CD4-positive, alpha-beta memory T cell (primary cell): ENCODE measurements at regions not wholly inside any gene's neighbourhood (a gene's known extent, or its start where the extent isn't known, plus 50 kb on each side); places are given as distances from the start of the nearest gene placed in this dataset.

ENCODE experiments used
- CTCF ChIA-PET: fragments of 350-600 bp; sonication (Branson Sonifier 250); formaldehyde crosslinking; loops from one replicate; lab custom pipeline; 2021; ENCODE audit warnings: inconsistent platforms; ENCODE audit not compliant: partially characterized antibody; lab: Charles Lee
- POLR2A ChIA-PET: fragments of 350-600 bp; sonication (Branson Sonifier 250); formaldehyde crosslinking; loops from one replicate; lab custom pipeline; 2021; ENCODE audit not compliant: partially characterized antibody; lab: Charles Lee
- DNase-seq, 5 donors: peaks; one replicate each; pipeline versions ENCODE4 v3.0.0 to v3.0.0-alpha.2; 2020 to 2022; ENCODE audit warnings: mixed read lengths in 1 of 5
- H3K27ac ChIP-seq: one replicate; pipeline ENCODE4 v1.7.0; 2013; ENCODE audit warnings: low read depth, low read length
- H3K27me3 ChIP-seq: 2 replicates; pipeline ENCODE4 v1.7.0; 2013; ENCODE audit warnings: mild to moderate bottlenecking, low read length, moderate library complexity; ENCODE audit not compliant: insufficient read depth
- H3K36me3 ChIP-seq: 2 replicates; pipeline ENCODE4 v1.7.0; 2013; ENCODE audit warnings: mild to moderate bottlenecking, low read length, moderate library complexity; ENCODE audit not compliant: insufficient read depth
- H3K4me1 ChIP-seq: 2 replicates; pipeline ENCODE4 v1.7.0; 2013; ENCODE audit warnings: mild to moderate bottlenecking, low read length, moderate library complexity; ENCODE audit not compliant: insufficient read depth
- H3K4me3 ChIP-seq, 2 donors: one replicate each; pipeline ENCODE4 v1.7.0; 2013; ENCODE audit warnings: low read length in 2 of 2, mild to moderate bottlenecking in 1 of 2
- H3K9me3 ChIP-seq, 2 donors: one replicate each; pipeline ENCODE4 v1.7.0; 2013; ENCODE audit warnings: low read length in 2 of 2, control low read depth in 1 of 2; ENCODE audit not compliant: control insufficient read depth in 1 of 2
- H3K27ac Mint-ChIP-seq, 7 donors: one replicate each; pipeline ENCODE4 v1.8.0; 2020 to 2021; ENCODE audit warnings: mixed read lengths in 7 of 7, mild to moderate bottlenecking in 6 of 7, inconsistent platforms in 3 of 7, moderate library complexity in 3 of 7
- H3K27me3 Mint-ChIP-seq, 2 donors: one replicate each; pipeline ENCODE4 v1.8.0; 2020 to 2021; ENCODE audit warnings: mixed read lengths in 2 of 2
- H3K36me3 Mint-ChIP-seq, 2 donors: one replicate each; pipeline ENCODE4 v1.8.0; 2020 to 2021; ENCODE audit warnings: mixed read lengths in 2 of 2, inconsistent platforms in 1 of 2, mild to moderate bottlenecking in 1 of 2
- H3K4me1 Mint-ChIP-seq, 4 donors: one replicate each; pipeline ENCODE4 v1.8.0; 2020 to 2021; ENCODE audit warnings: mixed read lengths in 4 of 4, mild to moderate bottlenecking in 1 of 4
- H3K4me3 Mint-ChIP-seq, 8 donors: one replicate each; pipeline ENCODE4 v1.8.0; 2020 to 2021; ENCODE audit warnings: mixed read lengths in 8 of 8, mild to moderate bottlenecking in 7 of 8, moderate library complexity in 6 of 8, inconsistent platforms in 3 of 8
- H3K9me3 Mint-ChIP-seq, 8 donors: one replicate each; pipeline ENCODE4 v1.8.0; 2020 to 2021; ENCODE audit warnings: mixed read lengths in 8 of 8, mild to moderate bottlenecking in 5 of 8, inconsistent platforms in 3 of 8, moderate library complexity in 1 of 8
- intact Hi-C: fragments of 100-400 bp; cut with micrococcal nuclease; formaldehyde crosslinking; loops from one replicate; pipeline ENCODE4 v1.15.1; 2023

DNA sequence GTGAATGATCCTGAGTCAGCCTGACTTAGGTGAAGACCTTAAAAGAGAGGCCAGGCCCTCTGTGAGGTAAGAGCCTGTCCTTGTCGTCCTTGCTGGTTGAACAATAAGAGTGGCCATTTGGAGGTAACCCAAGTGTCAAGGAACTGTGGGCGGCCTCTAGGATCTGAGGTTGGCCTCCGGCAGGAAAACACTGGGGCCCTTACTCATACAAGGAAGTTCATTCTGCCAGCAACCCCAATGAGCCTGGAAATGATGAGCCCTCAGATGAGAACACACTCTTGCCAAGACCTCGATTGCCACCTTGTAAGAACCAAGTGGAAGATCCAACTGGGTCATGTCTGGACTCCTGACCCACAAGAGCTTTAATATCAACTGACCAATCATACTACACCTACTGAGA is 95.5 kb upstream of the LRATD1 start:
- H3K4me1 Mint-ChIP-seq = no peaks in the 10 kb centered on the region
- ChIA-PET CTCF (no interaction called here), POLR2A (no interaction called here)
- H3K4me3 Mint-ChIP-seq = no peak overlapping the region
- Histone ChIP-seq H3K27me3 (no peaks in the 10 kb centered on the region), H3K4me3 (no peak overlapping the region), H3K9me3 (no peaks in the 10 kb centered on the region), H3K27ac (no peak overlapping the region), H3K36me3 (no peaks in the 10 kb centered on the region), H3K4me1 (no peaks in the 10 kb centered on the region)
- no peaks in the 10 kb centered on the region for H3K36me3 Mint-ChIP-seq
- no peak for DNase-seq
- H3K9me3 Mint-ChIP-seq = peaks cover 0 to 7% (median 3%) of the 10 kb centered on the region in 8 donors
- intact Hi-C loops = no loop called here
- no peaks in the 10 kb centered on the region for H3K27me3 Mint-ChIP-seq
- H3K27ac Mint-ChIP-seq = no peak overlapping the region

GRCh38 chr2:14540015-14540414 is 92.5 kb upstream of the LRATD1 start:
- H3K4me3 ChIP-seq = no peak overlapping the region
- no peak overlapping the region for H3K4me3 Mint-ChIP-seq
- no peaks in the 10 kb centered on the region for H3K4me1 Mint-ChIP-seq
- H3K27me3 Mint-ChIP-seq = no peaks in the 10 kb centered on the region
- no peaks in the 10 kb centered on the region for H3K36me3 ChIP-seq
- intact Hi-C loops = no loop called here
- DNase-seq = no peak
- ChIA-PET POLR2A (no interaction called here), CTCF (no interaction called here)
- no peaks in the 10 kb centered on the region for H3K4me1 ChIP-seq
- H3K27me3 ChIP-seq = no peaks in the 10 kb centered on the region
- no peak overlapping the region for H3K27ac ChIP-seq
- no peaks in the 10 kb centered on the region for H3K9me3 ChIP-seq
- peaks cover 0 to 12% (median 6%) of the 10 kb centered on the region in 8 donors for H3K9me3 Mint-ChIP-seq
- no peak overlapping the region for H3K27ac Mint-ChIP-seq
- no peaks in the 10 kb centered on the region for H3K36me3 Mint-ChIP-seq

DNA sequence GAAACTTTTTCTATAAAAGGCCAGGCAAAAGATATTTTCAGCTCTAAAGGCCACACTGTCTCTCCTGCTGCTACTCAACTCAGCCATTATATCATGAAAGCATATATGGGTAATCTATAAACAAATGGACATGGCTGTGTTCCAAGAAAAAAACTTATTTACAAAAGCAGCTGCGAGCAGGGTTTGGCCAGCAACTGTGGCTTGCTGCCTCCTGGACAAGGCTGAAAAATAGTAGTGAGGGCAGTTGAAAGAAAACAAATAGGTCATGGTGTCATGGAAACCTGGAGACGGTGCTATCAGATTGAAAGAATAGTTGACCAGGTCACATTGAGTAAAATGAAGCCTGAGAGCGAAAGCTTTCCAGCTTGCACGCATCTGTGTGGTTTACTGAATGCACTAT is 89.2 kb upstream of the LRATD1 start:
- no peak overlapping the region for H3K27ac Mint-ChIP-seq

GRCh38 chr2:14544247-14544646 is 88.3 kb upstream of the LRATD1 start:
- ChIA-PET POLR2A (no interaction called here), CTCF (no interaction called here)
- Histone ChIP-seq H3K4me1 (no peaks in the 10 kb centered on the region), H3K27ac (no peak overlapping the region), H3K36me3 (no peaks in the 10 kb centered on the region), H3K27me3 (no peaks in the 10 kb centered on the region), H3K4me3 (no peak overlapping the region), H3K9me3 (no peaks in the 10 kb centered on the region)
- DNase-seq = no peak
- H3K36me3 Mint-ChIP-seq = no peaks in the 10 kb centered on the region
- no peak overlapping the region for H3K27ac Mint-ChIP-seq
- H3K9me3 Mint-ChIP-seq = peaks cover 0 to 10% (median 2%) of the 10 kb centered on the region in 8 donors
- H3K27me3 Mint-ChIP-seq = no peaks in the 10 kb centered on the region
- intact Hi-C loops = no loop called here
- H3K4me1 Mint-ChIP-seq = no peaks in the 10 kb centered on the region
- no peak overlapping the region for H3K4me3 Mint-ChIP-seq

More for the DNA sequence above, 89.2 kb upstream of the LRATD1 start:
- no peaks in the 10 kb centered on the region for H3K27me3 Mint-ChIP-seq
- Histone ChIP-seq H3K4me3 (no peak overlapping the region), H3K4me1 (no peaks in the 10 kb centered on the region), H3K27ac (no peak overlapping the region), H3K9me3 (no peaks in the 10 kb centered on the region), H3K27me3 (no peaks in the 10 kb centered on the region), H3K36me3 (no peaks in the 10 kb centered on the region)
- intact Hi-C loops = no loop called here
- ChIA-PET CTCF (no interaction called here), POLR2A (no interaction called here)
- H3K9me3 Mint-ChIP-seq = peaks cover 0 to 10% (median 3%) of the 10 kb centered on the region in 8 donors
- no peaks in the 10 kb centered on the region for H3K36me3 Mint-ChIP-seq
- DNase-seq = no peak
- H3K4me3 Mint-ChIP-seq = no peak overlapping the region
- no peaks in the 10 kb centered on the region for H3K4me1 Mint-ChIP-seq

GRCh38 chr2:14547830-14548229 is 84.7 kb upstream of the LRATD1 start:
- intact Hi-C loops = no loop called here
- Mint-ChIP-seq H3K36me3 (no peaks in the 10 kb centered on the region), H3K4me3 (no peak overlapping the region), H3K27me3 (no peaks in the 10 kb centered on the region), H3K27ac (no peak overlapping the region), H3K4me1 (no peaks in the 10 kb centered on the region), H3K9me3 (peaks cover 0 to 5% (median 0%) of the 10 kb centered on the region in 8 donors)
- Histone ChIP-seq H3K4me1 (no peaks in the 10 kb centered on the region), H3K36me3 (no peaks in the 10 kb centered on the region), H3K9me3 (no peaks in the 10 kb centered on the region), H3K27ac (no peak overlapping the region), H3K27me3 (no peaks in the 10 kb centered on the region), H3K4me3 (no peak overlapping the region)
- CTCF ChIA-PET = no interaction called here
- DNase-seq = no peak
- POLR2A ChIA-PET = no interaction called here

GRCh38 chr2:14550658-14551057 is 81.9 kb upstream of the LRATD1 start:
- no peak overlapping the region for H3K4me3 Mint-ChIP-seq
- intact Hi-C loops = no loop called here
- no peak overlapping the region for H3K27ac Mint-ChIP-seq
- Histone ChIP-seq H3K27me3 (no peaks in the 10 kb centered on the region), H3K4me1 (no peaks in the 10 kb centered on the region), H3K27ac (no peak overlapping the region), H3K9me3 (no peaks in the 10 kb centered on the region), H3K4me3 (no peak overlapping the region), H3K36me3 (no peaks in the 10 kb centered on the region)
- no peak for DNase-seq
- no peaks in the 10 kb centered on the region for H3K9me3 Mint-ChIP-seq
- CTCF ChIA-PET = no interaction called here
- no peaks in the 10 kb centered on the region for H3K27me3 Mint-ChIP-seq
- H3K36me3 Mint-ChIP-seq = no peaks in the 10 kb centered on the region
- POLR2A ChIA-PET = no interaction called here
- H3K4me1 Mint-ChIP-seq = no peaks in the 10 kb centered on the region

- Histone ChIP-seq H3K9me3 (no peaks in the 10 kb centered on the region), H3K4me3 (no peak overlapping the region), H3K4me1 (no peaks in the 10 kb centered on the region), H3K27me3 (no peaks in the 10 kb centered on the region), H3K36me3 (no peaks in the 10 kb centered on the region), H3K27ac (no peak overlapping the region)
- H3K4me3 Mint-ChIP-seq = no peak overlapping the region
- no peak for DNase-seq
- H3K27me3 Mint-ChIP-seq = no peaks in the 10 kb centered on the region
- intact Hi-C loops = no loop called here
- CTCF ChIA-PET = no interaction called here
- H3K4me1 Mint-ChIP-seq = no peaks in the 10 kb centered on the region
- no peak overlapping the region for H3K27ac Mint-ChIP-seq
- peaks cover 0 to 2% (median 0%) of the 10 kb centered on the region in 8 donors for H3K9me3 Mint-ChIP-seq
- POLR2A ChIA-PET = no interaction called here
- H3K36me3 Mint-ChIP-seq = no peaks in the 10 kb centered on the region
Measured at GRCh38 chr2:14551069-14551468, 81.4 kb upstream of the LRATD1 start.

DNA sequence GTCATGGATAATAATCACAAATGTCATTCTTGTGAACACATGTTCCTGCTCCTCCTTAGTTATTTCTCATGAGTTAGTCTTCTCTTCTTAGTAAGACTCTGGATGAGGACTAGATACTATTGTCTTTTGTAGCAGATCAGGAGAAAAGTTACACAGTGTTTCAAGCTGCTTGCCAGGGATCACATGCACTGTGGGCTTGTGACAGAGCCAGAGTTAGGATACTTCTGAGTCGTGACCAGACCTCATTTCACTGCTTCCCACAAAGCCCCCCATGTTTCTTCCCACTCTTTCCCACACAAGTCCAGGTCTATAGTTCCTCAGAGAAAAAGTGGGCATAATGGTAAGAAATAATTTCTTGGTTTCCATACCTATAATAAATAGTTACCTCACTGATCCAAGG is 80.2 kb upstream of the LRATD1 start:
- Mint-ChIP-seq H3K4me1 (no peaks in the 10 kb centered on the region), H3K9me3 (peaks cover 0 to 7% (median 0%) of the 10 kb centered on the region in 8 donors), H3K36me3 (no peaks in the 10 kb centered on the region), H3K4me3 (no peak overlapping the region), H3K27me3 (no peaks in the 10 kb centered on the region), H3K27ac (no peak overlapping the region)
- no peaks in the 10 kb centered on the region for H3K27me3 ChIP-seq
- H3K9me3 ChIP-seq = no peaks in the 10 kb centered on the region
- H3K4me1 ChIP-seq = no peaks in the 10 kb centered on the region
- no peak overlapping the region for H3K4me3 ChIP-seq
- ChIA-PET CTCF (no interaction called here), POLR2A (no interaction called here)
- no peaks in the 10 kb centered on the region for H3K36me3 ChIP-seq
- no peak for DNase-seq
- intact Hi-C loops = no loop called here
- H3K27ac ChIP-seq = no peak overlapping the region
